ENCODE measurements at regions not wholly inside any gene's neighbourhood (a gene's known extent, or its start where the extent isn't known, plus 50 kb on each side); places are given as distances from the start of the nearest gene placed in this dataset.
"Not testable (repeated sequence)": the region's sequence is repeated elsewhere in the genome, so short reads cannot be mapped to it uniquely, and the experiment has no call there.

DNA sequence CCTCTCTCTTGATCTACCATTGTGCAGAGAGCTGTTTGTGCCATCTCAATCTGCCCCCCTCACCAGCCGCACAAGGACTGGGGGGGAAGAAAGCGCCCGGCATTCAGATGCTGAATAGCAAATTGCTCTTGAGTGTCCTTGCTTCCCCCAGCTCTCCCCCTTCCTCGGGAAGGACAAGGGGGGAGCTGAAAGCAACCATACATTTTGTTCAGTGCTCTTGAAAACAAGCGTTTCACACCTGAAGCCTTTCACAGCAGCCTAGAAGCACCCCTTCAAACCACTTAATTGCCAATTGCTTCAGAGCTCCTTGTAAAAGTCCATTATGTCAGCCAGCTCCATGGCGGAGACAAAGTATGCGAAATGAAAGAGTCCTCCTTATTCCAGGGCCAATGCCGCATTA lies 540.1 kb downstream of the NR2F2 start:
- Histone ChIP-seq H3K4me2 (no peak overlapping the region), H4K20me1 (ENCODE audit: insufficient read depth) (no peaks in the 10 kb centered on the region), H3K9ac (no peak overlapping the region), H3K36me3 (ENCODE audit: insufficient read depth) (no peaks in the 10 kb centered on the region), H3K27ac (no peak overlapping the region), H3K79me2 (ENCODE audit: insufficient read depth, low read depth) (no peaks in the 10 kb centered on the region), H3K27me3 (ENCODE audit: insufficient read depth, low read depth) (no peaks in the 10 kb centered on the region), H3K4me1 (ENCODE audit: low read depth, poor library complexity, severe bottlenecking) (no peaks in the 10 kb centered on the region), H2AFZ (ENCODE audit: low read depth) (no peak overlapping the region), H3K4me3 (IDR thresholded peaks at IDR 0.05; ENCODE audit: insufficient read depth, low read depth, low read length) (no peak overlapping the region)
- no peak for TF ChIP-seq CTCF (conservative IDR thresholded peaks at IDR 0.05; ENCODE audit: low read depth, low read length)

DNA sequence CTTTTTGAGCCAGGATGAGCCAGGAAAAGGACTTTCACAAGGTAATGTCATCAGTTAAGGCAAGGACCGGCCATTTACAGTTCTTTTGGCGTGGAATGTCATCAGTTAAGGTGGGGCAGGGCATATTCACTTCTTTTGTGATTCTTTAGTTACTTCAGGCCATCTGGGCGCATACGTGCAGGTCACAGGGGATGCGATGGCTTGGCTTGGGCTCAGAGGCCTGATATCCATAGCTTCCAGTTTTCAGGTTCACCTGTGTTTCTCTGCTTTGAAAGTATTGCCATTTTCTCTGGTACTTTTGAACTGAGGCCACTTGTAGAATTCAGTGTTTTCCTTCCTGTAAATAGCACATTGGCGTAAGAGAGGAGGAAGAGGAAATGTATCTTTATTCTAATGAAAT lies 546.9 kb downstream of the NR2F2 start:
- not testable (repeated sequence) for H3K9ac ChIP-seq; H2AFZ ChIP-seq (ENCODE audit: low read depth); H3K79me2 ChIP-seq (ENCODE audit: insufficient read depth, low read depth); H3K27me3 ChIP-seq (ENCODE audit: insufficient read depth, low read depth); H3K27ac ChIP-seq; H3K4me3 ChIP-seq (IDR thresholded peaks at IDR 0.05; ENCODE audit: insufficient read depth, low read depth, low read length); H3K4me1 ChIP-seq (ENCODE audit: low read depth, poor library complexity, severe bottlenecking); H3K36me3 ChIP-seq (ENCODE audit: insufficient read depth); H4K20me1 ChIP-seq (ENCODE audit: insufficient read depth); H3K4me2 ChIP-seq

DNA sequence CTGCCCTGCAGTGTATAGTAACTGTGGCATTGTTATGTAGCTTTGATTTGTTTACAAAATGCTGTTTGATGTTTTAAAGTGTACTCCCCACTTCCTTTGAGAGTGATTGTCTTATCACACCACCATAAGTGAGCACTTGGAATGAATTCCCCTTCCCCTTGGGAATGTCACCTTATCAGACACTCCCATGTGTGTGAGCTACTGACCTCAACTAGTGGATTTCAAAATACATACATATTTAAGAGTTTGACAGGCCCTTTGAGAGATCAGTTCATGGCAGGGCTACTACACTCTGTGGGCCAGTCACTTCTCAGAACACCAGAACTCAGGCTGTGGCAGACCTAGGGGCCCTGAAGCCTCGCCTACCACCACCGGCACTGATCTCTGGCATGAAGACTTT lies 547.6 kb downstream of the NR2F2 start:
- no peak overlapping the region for H3K4me3 ChIP-seq (IDR thresholded peaks at IDR 0.05; ENCODE audit: insufficient read depth, low read depth, low read length)
- no peak overlapping the region for H3K4me2 ChIP-seq
- H3K4me1 ChIP-seq (ENCODE audit: low read depth, poor library complexity, severe bottlenecking), result no peaks in the 10 kb centered on the region
- H2AFZ ChIP-seq (ENCODE audit: low read depth), result no peak overlapping the region
- H3K27me3 ChIP-seq (ENCODE audit: insufficient read depth, low read depth), result no peaks in the 10 kb centered on the region
- no peak overlapping the region for H3K9ac ChIP-seq
- H4K20me1 ChIP-seq (ENCODE audit: insufficient read depth), result no peaks in the 10 kb centered on the region
- H3K27ac ChIP-seq, result no peak overlapping the region
- H3K79me2 ChIP-seq (ENCODE audit: insufficient read depth, low read depth), result no peaks in the 10 kb centered on the region
- no peaks in the 10 kb centered on the region for H3K36me3 ChIP-seq (ENCODE audit: insufficient read depth)
- TF ChIP-seq CTCF (conservative IDR thresholded peaks at IDR 0.05; ENCODE audit: low read depth, low read length), result no peak

DNA sequence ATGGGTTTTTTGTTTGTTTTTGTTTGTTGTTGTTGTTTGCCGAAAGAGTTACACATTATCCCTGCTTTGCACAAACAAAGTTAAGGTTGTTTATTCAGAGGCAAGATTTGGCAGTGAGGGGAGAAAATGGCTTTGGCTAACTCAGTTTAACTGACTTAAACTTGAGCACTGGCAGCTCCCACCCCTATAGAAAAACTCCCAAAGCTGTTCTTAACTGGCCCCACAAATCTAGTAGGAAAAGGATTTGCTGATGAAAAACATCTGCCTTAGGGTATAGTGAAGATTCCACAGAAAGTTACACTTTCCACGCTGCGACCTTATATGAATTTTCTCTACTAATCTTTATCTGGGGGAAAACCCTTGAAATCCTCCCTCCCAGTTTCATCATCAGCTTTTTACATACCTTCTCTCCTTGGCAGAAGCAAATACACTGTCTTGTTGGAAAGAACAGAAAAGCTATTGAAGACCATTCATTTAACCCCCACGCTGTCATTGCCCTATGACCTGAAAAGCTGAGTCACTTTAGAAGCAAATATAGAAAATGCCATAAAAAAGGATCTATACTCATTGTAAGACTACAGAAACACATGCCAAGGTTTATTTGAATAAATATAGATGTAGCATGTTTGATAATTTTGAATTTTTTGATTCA lies 551.7 kb downstream of the NR2F2 start:
- Histone ChIP-seq H3K27me3 (ENCODE audit: insufficient read depth, low read depth) (no peaks in the 10 kb centered on the region), H4K20me1 (ENCODE audit: insufficient read depth) (no peaks in the 10 kb centered on the region), H3K27ac (no peak overlapping the region), H3K9ac (no peak overlapping the region), H2AFZ (ENCODE audit: low read depth) (no peak overlapping the region), H3K36me3 (ENCODE audit: insufficient read depth) (no peaks in the 10 kb centered on the region), H3K4me2 (no peak overlapping the region), H3K4me3 (IDR thresholded peaks at IDR 0.05; ENCODE audit: insufficient read depth, low read depth, low read length) (no peak overlapping the region), H3K4me1 (ENCODE audit: low read depth, poor library complexity, severe bottlenecking) (no peaks in the 10 kb centered on the region), H3K79me2 (ENCODE audit: insufficient read depth, low read depth) (no peaks in the 10 kb centered on the region)
- TF ChIP-seq CTCF (conservative IDR thresholded peaks at IDR 0.05; ENCODE audit: low read depth, low read length), result no peak

DNA sequence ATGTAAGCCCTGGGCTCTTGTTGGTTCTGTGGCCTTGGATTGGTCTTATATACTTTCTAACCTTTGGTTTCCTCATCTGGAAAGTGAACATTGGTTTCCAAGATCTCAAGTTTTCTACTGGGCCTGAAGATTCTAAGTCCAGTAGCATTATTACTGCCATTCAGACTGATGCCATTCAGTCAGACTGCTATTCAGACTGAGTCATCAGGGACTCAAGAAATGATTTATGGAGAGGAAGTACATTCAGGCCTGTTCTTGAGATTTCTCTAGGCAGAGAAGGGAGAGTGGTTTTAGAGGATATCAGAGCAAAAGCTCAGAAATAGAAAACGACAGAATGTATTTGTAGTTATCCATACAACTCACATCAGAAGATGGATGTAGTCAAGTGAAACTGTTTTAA lies 557.2 kb downstream of the NR2F2 start:
- TF ChIP-seq CTCF (conservative IDR thresholded peaks at IDR 0.05; ENCODE audit: low read depth, low read length), result no peak
- Histone ChIP-seq H3K27me3 (ENCODE audit: insufficient read depth, low read depth) (no peaks in the 10 kb centered on the region), H2AFZ (ENCODE audit: low read depth) (no peak overlapping the region), H3K4me1 (ENCODE audit: low read depth, poor library complexity, severe bottlenecking) (peaks cover 9% of the 10 kb centered on the region), H3K9ac (no peak overlapping the region), H3K36me3 (ENCODE audit: insufficient read depth) (no peaks in the 10 kb centered on the region), H3K79me2 (ENCODE audit: insufficient read depth, low read depth) (no peaks in the 10 kb centered on the region), H3K4me2 (no peak overlapping the region), H3K4me3 (IDR thresholded peaks at IDR 0.05; ENCODE audit: insufficient read depth, low read depth, low read length) (no peak overlapping the region), H3K27ac (no peak overlapping the region), H4K20me1 (ENCODE audit: insufficient read depth) (no peaks in the 10 kb centered on the region)

Measured in KMS-11 (cell line).